ENCODE measurements at regions not wholly inside any gene's neighbourhood (a gene's known extent, or its start where the extent isn't known, plus 50 kb on each side); places are given as distances from the start of the nearest gene placed in this dataset.

DNA sequence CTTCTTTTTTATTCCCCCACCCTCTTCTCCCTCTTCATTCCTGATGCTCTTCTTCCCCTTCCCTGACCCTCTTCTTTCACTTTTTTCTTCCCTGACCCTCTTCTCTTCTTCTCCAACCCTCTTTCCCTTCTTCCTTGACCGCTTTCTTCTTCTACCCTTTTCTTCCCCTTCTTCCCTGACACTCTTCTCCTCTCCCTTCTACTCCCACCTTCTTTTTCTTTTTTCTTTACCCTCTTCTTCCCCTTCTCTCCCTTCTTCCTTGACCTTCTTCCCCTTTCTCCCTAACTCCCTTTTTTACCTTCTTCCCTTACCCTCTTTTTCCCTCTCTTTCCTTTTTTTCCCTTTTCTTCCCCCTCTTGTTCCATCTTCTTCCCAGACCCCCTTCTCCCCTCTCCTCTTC lies 931.3 kb downstream of the UQCRFS1 start:
- no peak for DNase-seq (ENCODE audit: low read depth)

GRCh38 chr19:28264556-28264955 lies 948.4 kb downstream of the UQCRFS1 start:
- no peak for DNase-seq (ENCODE audit: low read depth)

DNA sequence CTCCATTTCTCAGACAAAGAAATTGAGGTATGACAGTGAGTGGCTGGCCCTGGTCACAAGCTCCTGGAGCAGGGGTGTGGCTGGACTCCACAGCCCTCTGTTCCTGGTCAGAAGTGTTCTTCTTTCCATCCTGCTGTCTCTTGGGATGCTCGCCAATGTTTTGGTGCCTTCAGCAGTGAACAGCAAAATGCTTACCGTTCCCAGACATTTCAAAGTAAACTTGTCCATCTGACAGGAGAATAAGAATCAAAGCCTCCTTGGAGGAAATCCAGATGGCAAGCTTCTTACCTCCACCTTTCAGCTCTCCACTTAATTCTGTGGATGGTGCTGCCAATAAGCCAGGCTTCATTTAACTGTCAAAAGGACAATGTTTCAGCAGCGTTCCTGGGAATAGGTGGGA lies 954.1 kb downstream of the UQCRFS1 start:
- no peak for DNase-seq (ENCODE audit: low read depth)

- DNase-seq (ENCODE audit: low read depth) = no peak
These were observed 955.6 kb downstream of the UQCRFS1 start for GRCh38 chr19:28257396-28257795.

DNA sequence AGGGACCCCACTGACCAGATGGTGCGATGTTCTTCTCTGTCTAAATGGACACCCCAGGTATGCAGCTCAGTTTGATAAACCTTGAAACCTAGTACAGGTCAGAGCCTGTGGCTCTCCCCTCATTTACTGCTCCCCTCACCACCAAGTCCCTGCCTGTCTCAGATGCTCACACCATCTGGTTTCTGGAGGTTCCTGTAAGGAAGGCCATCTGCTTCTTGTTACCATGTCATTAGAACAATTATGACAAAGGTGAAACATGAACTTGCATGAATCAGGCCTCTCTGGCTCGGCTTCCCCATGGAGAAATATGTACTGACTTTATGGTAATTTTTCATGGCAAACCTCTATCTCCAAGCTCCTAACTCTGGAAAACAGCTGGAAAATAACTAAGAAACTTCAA lies 965.7 kb downstream of the UQCRFS1 start:
- DNase-seq (ENCODE audit: low read depth) = no peak

- DNase-seq (ENCODE audit: low read depth) = no peak
These were observed 967.0 kb downstream of the UQCRFS1 start for GRCh38 chr19:28245937-28246336.

GRCh38 chr19:28244966-28245365 lies 968.0 kb downstream of the UQCRFS1 start:
- no peak for DNase-seq (ENCODE audit: low read depth)

DNA sequence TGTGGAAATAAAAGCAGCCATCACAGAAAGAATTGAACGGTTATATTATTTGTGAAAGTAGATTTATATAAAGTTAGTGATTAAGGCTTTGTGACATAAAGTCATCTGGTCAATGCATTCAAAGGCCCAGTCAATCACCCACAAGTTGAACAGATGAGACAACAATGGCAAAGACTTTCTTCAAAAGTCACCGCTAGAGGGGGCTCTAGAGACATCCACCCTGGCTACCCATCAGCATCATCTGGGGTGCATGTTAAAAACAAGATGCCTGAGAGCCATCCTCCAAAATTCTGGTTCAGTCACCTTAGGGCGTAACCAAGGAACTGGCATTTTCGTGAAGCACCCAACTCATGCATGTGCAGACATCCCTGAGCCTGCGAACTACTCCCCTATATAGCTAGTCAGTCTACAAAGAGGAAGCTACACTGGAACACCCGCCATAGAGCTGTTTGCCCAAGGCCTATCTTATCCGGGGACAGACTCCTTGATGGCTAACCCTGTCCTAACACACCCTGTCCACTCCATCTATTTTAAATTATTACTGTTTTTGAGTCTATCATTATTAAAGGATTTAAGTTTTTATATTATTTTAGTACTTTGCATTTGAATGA lies 970.5 kb downstream of the UQCRFS1 start:
- peak; percentile 42 for DNase-seq (ENCODE audit: low read depth)

DNA sequence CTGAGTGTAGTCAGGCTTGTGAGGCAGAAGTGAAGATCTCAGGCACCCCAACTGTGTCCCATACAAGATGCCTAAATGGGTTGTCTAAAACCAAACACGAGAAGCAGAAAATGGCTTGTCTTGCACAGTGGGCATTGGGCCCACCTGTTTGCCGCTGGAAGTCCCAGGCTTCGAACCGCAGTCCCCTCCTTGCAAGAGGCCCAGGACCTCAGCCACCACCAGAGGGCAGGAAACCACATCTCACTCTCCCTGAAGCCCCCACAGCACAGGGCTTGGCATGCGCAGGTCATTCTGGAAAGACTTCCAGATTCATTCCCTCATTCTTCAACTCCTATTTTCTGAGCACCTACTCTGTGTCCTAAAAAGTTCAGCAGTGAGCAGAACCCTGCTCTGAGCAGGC lies 973.7 kb downstream of the UQCRFS1 start:
- peak; percentile 40 for DNase-seq (ENCODE audit: low read depth)

DNA sequence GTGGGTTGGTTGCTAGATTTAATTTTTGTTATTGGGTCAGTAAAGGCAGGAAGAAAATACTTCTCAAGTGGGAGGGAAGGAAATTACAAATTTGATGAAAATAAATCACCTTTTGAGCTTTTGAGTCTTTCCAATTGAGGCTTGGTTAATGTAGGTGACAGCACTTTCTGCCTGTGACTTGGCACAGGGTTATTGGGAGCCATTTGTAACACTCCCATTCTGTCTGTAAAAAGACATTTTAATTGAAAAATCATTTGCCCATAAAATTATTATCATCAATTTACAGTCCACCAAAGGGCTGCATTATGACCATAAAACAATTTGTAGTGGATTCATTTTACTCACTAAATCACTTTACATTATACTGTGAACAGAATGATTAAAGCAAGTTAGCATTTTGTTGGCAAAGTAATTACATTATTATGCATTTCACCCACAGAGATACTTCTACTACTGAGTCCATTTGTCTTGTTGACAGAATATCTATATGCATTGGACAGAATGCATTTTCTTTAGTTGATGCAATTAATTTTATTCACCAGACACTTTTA lies 974.6 kb downstream of the UQCRFS1 start:
- DNase-seq (ENCODE audit: low read depth) = no peak

- no peak for DNase-seq (ENCODE audit: low read depth)
These were observed 977.3 kb downstream of the UQCRFS1 start for GRCh38 chr19:28235606-28236125.

- DNase-seq (ENCODE audit: low read depth) = peak; percentile 17
These were observed 978.3 kb downstream of the UQCRFS1 start for GRCh38 chr19:28234637-28235036.

GRCh38 chr19:28228854-28229253 lies 984.1 kb downstream of the UQCRFS1 start:
- no peak for DNase-seq (ENCODE audit: low read depth)

DNA sequence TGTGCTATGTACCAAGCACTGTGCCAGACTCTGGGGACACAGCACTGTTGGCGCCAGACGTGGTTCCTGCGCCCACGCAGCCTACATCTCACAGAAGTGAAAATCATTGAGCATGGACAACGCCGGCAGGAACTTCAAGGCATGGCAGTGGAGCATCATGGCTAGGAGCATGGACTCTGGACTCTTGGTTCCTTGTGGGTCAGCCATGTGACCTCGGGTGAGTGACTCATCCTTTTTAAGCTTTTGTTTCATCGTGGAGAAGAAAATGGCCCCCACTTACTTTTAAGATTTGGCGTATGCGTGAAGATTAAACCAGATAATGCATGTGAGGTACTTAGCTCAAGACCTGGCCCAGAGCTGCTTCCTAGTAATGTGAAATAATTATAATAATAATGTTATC lies 988.5 kb downstream of the UQCRFS1 start:
- DNase-seq (ENCODE audit: low read depth) = no peak

DNA sequence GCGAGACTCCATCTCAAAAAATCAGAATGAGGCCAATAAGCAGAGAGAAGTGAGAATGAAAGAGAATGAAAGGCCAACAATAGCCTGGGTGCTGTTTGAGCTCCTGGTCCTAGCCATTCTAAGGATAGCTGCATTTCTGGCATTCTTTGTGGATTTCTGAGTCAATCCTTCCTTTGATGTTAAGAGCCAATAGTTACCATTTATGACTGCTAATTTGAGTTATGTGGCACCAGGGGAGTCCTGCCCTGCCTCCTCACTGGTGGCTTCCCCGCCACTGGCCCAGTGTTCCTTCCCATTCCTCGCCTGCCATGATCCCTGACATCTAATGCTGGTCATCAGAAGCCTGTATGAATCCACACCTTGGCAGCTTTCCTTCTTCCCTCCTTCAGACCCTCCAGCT lies 991.2 kb downstream of the UQCRFS1 start:
- DNase-seq (ENCODE audit: low read depth) = no peak

DNA sequence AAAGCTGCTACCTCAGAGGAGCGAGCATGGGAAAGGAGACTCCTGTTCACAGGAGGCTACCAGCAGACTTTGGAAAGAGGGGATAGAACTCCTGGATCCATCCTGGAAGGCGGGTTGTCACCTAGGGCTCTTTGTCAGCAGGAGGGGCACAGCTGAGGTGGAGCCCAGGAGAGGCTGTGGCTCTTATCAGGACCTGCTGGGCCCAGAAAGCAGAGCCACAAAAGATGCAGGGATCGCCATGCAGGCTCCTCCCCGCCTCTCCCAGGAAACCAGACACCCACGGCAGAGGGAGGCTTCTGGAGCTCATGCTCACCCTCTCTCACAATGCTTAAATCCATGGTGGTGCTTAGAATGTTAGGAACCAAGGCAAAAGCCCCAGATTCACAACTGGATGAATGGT lies 994.2 kb downstream of the UQCRFS1 start:
- no peak for DNase-seq (ENCODE audit: low read depth)

DNA sequence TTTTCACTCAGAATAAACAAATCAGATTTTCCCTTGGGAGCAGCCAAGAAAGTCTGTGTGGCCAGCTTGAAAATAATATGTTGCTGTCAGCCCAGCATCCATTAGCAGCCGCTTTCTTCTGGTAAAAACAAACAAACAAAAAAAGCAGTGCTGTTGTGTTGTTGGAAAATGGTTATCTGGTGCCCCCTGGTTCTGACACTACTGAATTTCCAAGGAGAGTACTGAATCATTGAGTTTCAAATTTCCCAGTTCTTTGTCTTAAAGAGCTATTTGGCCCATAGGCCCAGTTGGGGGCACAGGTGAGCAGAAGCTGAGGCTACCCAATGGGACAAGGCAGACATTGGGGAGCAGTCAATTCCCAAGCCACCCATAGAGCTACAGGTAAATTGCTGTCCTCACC lies 995.9 kb downstream of the UQCRFS1 start:
- DNase-seq (ENCODE audit: low read depth) = no peak

DNA sequence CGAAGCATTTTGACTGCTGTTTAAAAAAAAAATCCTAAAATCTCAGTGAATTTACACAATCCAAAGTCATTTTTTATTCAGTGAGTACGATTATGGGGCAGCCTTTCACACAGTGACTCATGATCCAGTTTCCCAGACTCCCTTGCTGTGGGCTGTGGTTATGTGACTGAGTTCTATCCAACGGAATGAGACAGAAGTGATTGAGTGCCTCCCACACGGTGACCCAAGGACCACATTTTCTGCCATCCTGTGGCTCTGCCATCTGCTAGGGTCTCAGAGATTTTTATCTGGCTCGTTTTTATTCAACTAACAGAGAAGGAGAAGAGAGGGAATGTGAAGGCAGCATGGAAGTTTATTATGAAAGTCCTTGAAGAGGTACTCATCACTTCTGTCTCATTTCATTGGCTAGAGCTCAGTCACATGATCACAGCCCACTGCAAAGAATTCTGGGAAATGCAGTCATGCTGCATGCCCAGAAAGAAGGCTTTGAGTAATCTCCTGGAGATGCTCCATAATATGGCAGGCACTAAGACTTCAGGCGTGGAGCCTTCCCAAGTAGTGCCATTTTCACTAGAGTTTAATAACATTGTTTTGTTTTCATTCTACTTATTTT lies 999.4 kb downstream of the UQCRFS1 start:
- peak; percentile 84 for DNase-seq (ENCODE audit: low read depth)

- no peak for DNase-seq (ENCODE audit: low read depth)
These were observed 1002.1 kb downstream of the UQCRFS1 start for GRCh38 chr19:28210886-28211285.

DNA sequence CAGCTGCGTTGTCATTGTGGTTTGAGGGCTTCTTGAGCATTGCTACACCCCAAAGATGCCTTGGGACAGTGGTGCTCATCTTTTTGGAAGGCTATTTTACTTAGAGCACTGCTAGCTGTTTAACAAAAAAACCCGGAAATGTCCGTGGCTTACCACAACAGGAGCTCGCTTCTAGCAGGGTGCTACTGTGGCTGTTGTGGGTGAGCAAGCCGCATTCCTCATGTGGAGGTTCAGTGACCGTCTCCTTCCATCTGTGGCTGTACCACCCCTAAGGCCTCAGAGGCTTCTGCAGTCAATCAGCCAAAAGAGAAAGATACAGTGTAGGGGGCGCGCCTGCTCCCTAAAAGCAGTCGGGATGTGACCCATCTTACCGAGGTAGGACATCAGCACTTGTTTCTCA lies 1004.2 kb downstream of the UQCRFS1 start:
- DNase-seq (ENCODE audit: low read depth) = peak; percentile 28

DNA sequence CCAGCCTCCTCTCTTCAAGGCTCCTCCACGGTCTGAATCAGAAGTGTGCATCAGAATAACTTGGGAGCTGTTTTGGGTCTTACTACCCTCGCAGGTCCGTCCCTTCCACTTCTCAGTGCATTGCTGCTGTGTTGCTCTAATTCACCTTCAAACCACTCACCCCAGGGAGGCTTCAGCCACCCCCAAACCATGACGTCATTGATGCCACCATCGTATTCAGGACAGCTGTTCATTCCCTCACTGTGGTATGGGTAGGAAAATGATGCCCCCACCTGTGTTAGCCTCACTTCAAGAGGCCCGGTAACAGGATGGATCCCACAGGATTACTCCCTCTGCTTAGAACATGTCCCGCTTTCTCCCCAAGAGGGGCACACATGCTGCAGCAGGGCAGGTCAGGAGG lies 1005.7 kb downstream of the UQCRFS1 start:
- DNase-seq (ENCODE audit: low read depth) = no peak

GRCh38 chr19:28201462-28201943 lies 1011.4 kb downstream of the UQCRFS1 start:
- DNase-seq (ENCODE audit: low read depth) = no peak

GRCh38 chr19:28199323-28199722 lies 1013.6 kb downstream of the UQCRFS1 start:
- DNase-seq (ENCODE audit: low read depth) = no peak
